ENCODE measurements at regions not wholly inside any gene's neighbourhood (a gene's known extent, or its start where the extent isn't known, plus 50 kb on each side); places are given as distances from the start of the nearest gene placed in this dataset.
A peak's percentile ranks its signal among the peaks of the same experiment; 100 is the strongest.
"Not testable (repeated sequence)": the region's sequence is repeated elsewhere in the genome, so short reads cannot be mapped to it uniquely, and the experiment has no call there.

DNA sequence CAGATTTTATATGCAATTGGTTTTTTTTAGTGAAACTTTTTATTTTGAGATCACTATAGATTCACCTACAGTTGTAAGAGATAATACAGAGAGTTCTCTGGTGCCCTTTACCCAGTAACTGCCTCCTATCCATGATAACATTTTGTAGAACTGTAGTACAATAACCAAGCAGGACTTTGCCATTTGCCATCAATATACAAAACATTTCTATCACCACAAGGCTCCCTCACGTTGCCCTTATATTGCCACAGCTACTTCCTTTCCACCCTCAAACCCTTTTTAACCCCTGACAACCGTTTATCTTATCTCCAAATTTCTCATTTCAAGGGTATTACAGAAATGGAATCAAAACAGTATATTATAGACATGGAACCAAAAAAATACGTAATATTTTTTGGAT is 130.7 kb upstream of the GOLGA6L4 start:
- Histone ChIP-seq H3K27ac (no peak overlapping the region), H3K9me3 (ENCODE audit: low read depth) (no peaks in the 10 kb centered on the region), H3K9me2 (ENCODE audit: insufficient read depth) (no peaks in the 10 kb centered on the region), H3K9ac (no peak overlapping the region), H3K79me2 (ENCODE audit: insufficient read depth) (no peaks in the 10 kb centered on the region), H3K27me3 (replicated peaks; ENCODE audit: insufficient read depth) (0 out of 2 replicates have a peak, but pooled peaks cover 4% of the 10 kb centered on the region), H2AFZ (no peak overlapping the region), H4K20me1 (ENCODE audit: insufficient read depth) (no peaks in the 10 kb centered on the region), H3K36me3 (ENCODE audit: low read depth) (no peaks in the 10 kb centered on the region), H3K4me3 (no peak overlapping the region), H3K4me1 (ENCODE audit: insufficient read depth) (no peaks in the 10 kb centered on the region), H3F3A (ENCODE audit: insufficient read depth) (no peaks in the 10 kb centered on the region), H3K4me2 (ENCODE audit: unreplicated experiment) (no peak overlapping the region)
- WGBS, 2 experiments (ENCODE audit: low coverage in 1 of 2, low lambda C conversion rate in 2 of 2, missing lambda C conversion rate in 2 of 2): 14 to 22% methylated on average over 3 of the region's 3 CpGs
- TF ChIP-seq EZH2phosphoT487 (IDR thresholded peaks at IDR 0.05; ENCODE audit: insufficient read depth, low read depth) (no peak), EZH2 (IDR thresholded peaks at IDR 0.05; ENCODE audit: insufficient read depth, poor library complexity, severe bottlenecking) (no peak)
- no peak for DNase-seq
- in situ Hi-C loops (cut with MboI): no loop called here

DNA sequence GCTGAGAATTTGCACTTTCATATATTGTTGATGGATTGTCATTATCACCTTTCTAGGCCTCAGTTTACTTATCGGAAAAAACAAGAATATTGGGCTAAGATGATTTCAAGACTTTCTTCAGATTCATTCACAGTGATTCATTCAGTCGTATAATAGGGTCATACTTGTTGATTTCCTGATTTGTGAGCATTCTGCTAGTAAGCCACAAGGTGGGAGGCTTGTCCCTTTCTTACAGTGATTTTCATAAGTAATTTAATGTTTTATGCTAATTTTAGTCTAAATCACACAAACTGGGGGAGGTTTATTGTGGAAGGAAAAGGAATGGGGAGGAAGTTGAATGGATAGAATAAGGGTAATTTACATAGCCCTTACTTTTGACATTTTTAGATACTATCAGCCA is 126.8 kb upstream of the GOLGA6L4 start:
- no peaks in the 10 kb centered on the region for H3K36me3 ChIP-seq (ENCODE audit: low read depth)
- H3K9ac ChIP-seq: no peak overlapping the region
- H3K9me3 ChIP-seq (ENCODE audit: low read depth): no peaks in the 10 kb centered on the region
- no peaks in the 10 kb centered on the region for H4K20me1 ChIP-seq (ENCODE audit: insufficient read depth)
- in situ Hi-C loops (cut with MboI): no loop called here
- no peaks in the 10 kb centered on the region for H3F3A ChIP-seq (ENCODE audit: insufficient read depth)
- no peaks in the 10 kb centered on the region for H3K27me3 ChIP-seq (replicated peaks; ENCODE audit: insufficient read depth)
- no peak for TF ChIP-seq EZH2 (IDR thresholded peaks at IDR 0.05; ENCODE audit: insufficient read depth, poor library complexity, severe bottlenecking)
- no peak for TF ChIP-seq EZH2phosphoT487 (IDR thresholded peaks at IDR 0.05; ENCODE audit: insufficient read depth, low read depth)
- 34 to 42% methylated on average over 2 of the region's 2 CpGs for WGBS, 2 experiments (ENCODE audit: low coverage in 1 of 2, low lambda C conversion rate in 2 of 2, missing lambda C conversion rate in 2 of 2)
- no peak overlapping the region for H3K27ac ChIP-seq
- no peaks in the 10 kb centered on the region for H3K79me2 ChIP-seq (ENCODE audit: insufficient read depth)
- no peak overlapping the region for H3K4me2 ChIP-seq (ENCODE audit: unreplicated experiment)
- DNase-seq: peak; percentile 33
- no peak overlapping the region for H2AFZ ChIP-seq
- no peaks in the 10 kb centered on the region for H3K9me2 ChIP-seq (ENCODE audit: insufficient read depth)
- no peak overlapping the region for H3K4me3 ChIP-seq
- H3K4me1 ChIP-seq (ENCODE audit: insufficient read depth): no peaks in the 10 kb centered on the region

DNA sequence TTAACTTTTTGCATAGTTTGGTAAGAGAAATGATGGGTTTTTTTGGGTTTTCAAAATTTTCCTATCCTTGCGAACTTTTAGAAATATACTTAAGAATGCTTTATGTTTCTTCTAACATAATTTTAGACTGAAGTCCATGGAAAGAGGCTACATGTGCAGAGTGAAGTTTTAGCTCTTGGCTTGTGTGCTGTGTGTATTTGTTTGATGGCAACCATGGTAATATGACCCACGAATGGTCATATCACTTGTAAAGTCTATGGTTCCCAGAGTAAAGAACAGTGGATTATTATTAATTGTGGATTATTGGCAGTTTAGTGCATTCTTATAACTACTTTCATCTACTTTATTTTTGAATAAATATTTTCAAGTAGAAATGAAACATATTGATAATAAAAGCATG is 124.0 kb upstream of the GOLGA6L4 start:
- H3K4me3 ChIP-seq: no peak overlapping the region
- no peak for DNase-seq
- no peak for TF ChIP-seq EZH2 (IDR thresholded peaks at IDR 0.05; ENCODE audit: insufficient read depth, poor library complexity, severe bottlenecking)
- no peaks in the 10 kb centered on the region for H3K36me3 ChIP-seq (ENCODE audit: low read depth)
- 33 to 35% methylated on average over 2 of the region's 2 CpGs for WGBS, 2 experiments (ENCODE audit: low coverage in 1 of 2, low lambda C conversion rate in 2 of 2, missing lambda C conversion rate in 2 of 2)
- no peaks in the 10 kb centered on the region for H3K4me1 ChIP-seq (ENCODE audit: insufficient read depth)
- H3F3A ChIP-seq (ENCODE audit: insufficient read depth): no peaks in the 10 kb centered on the region
- H2AFZ ChIP-seq: no peak overlapping the region
- no peaks in the 10 kb centered on the region for H3K79me2 ChIP-seq (ENCODE audit: insufficient read depth)
- H3K9ac ChIP-seq: no peak overlapping the region
- H3K4me2 ChIP-seq (ENCODE audit: unreplicated experiment): no peak overlapping the region
- in situ Hi-C loops (cut with MboI): no loop called here
- H3K9me2 ChIP-seq (ENCODE audit: insufficient read depth): no peaks in the 10 kb centered on the region
- H3K27me3 ChIP-seq (replicated peaks; ENCODE audit: insufficient read depth): no peaks in the 10 kb centered on the region
- no peaks in the 10 kb centered on the region for H4K20me1 ChIP-seq (ENCODE audit: insufficient read depth)
- H3K9me3 ChIP-seq (ENCODE audit: low read depth): no peaks in the 10 kb centered on the region
- H3K27ac ChIP-seq: no peak overlapping the region

DNA sequence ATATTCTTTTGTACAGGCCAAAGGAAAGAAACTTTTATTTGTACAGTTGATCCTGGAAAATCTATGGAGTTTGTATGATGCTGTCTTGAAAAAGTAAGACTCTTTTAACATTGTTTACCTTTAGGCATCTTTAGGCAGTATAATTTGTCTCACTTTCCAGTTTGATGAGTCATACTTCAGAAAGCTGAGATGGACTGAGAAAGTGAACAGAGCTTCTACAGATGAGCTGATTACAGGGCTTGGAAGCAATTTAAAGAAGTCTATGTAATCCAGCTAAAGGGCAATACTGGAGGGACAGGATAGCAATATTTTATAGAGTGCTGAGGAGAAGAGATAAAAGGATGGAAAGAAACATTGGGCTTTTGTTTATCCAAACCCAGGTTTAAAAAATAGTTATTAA is 123.5 kb upstream of the GOLGA6L4 start:
- no peaks in the 10 kb centered on the region for H3K36me3 ChIP-seq (ENCODE audit: low read depth)
- H3K4me1 ChIP-seq (ENCODE audit: insufficient read depth): no peaks in the 10 kb centered on the region
- H4K20me1 ChIP-seq (ENCODE audit: insufficient read depth): no peaks in the 10 kb centered on the region
- H3K9ac ChIP-seq: no peak overlapping the region
- no peak overlapping the region for H2AFZ ChIP-seq
- no peaks in the 10 kb centered on the region for H3K27me3 ChIP-seq (replicated peaks; ENCODE audit: insufficient read depth)
- no peaks in the 10 kb centered on the region for H3K79me2 ChIP-seq (ENCODE audit: insufficient read depth)
- DNase-seq: no peak
- H3K9me3 ChIP-seq (ENCODE audit: low read depth): no peaks in the 10 kb centered on the region
- H3K4me2 ChIP-seq (ENCODE audit: unreplicated experiment): no peak overlapping the region
- TF ChIP-seq EZH2phosphoT487 (IDR thresholded peaks at IDR 0.05; ENCODE audit: insufficient read depth, low read depth) (no peak), EZH2 (IDR thresholded peaks at IDR 0.05; ENCODE audit: insufficient read depth, poor library complexity, severe bottlenecking) (no peak)
- no peaks in the 10 kb centered on the region for H3K9me2 ChIP-seq (ENCODE audit: insufficient read depth)
- in situ Hi-C loops (cut with MboI): no loop called here
- H3K27ac ChIP-seq: no peak overlapping the region
- no peaks in the 10 kb centered on the region for H3F3A ChIP-seq (ENCODE audit: insufficient read depth)
- no peak overlapping the region for H3K4me3 ChIP-seq

DNA sequence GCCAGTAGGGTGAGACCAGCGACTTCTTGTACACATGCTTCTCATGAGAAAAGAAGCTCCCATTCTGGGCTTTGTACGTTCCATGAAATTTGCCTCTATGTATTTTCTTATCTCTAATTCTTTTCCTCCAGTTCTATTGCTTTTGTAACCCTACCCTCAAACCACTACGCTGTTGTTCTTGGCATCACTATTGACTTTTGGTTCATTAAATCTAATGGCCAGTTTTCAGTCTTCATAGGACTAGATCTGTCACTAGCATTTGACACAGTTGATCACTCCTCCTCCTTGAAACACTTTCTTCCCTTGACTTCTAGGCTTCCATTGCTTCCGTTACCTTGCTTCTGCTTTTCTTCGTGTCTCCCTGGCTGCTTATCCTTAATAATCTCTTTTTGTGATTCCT is 121.7 kb upstream of the GOLGA6L4 start:
- H2AFZ ChIP-seq: no peak overlapping the region
- no peaks in the 10 kb centered on the region for H3F3A ChIP-seq (ENCODE audit: insufficient read depth)
- TF ChIP-seq EZH2 (IDR thresholded peaks at IDR 0.05; ENCODE audit: insufficient read depth, poor library complexity, severe bottlenecking): no peak
- no peak for TF ChIP-seq EZH2phosphoT487 (IDR thresholded peaks at IDR 0.05; ENCODE audit: insufficient read depth, low read depth)
- H3K4me3 ChIP-seq: no peak overlapping the region
- no peaks in the 10 kb centered on the region for H3K9me2 ChIP-seq (ENCODE audit: insufficient read depth)
- no peaks in the 10 kb centered on the region for H3K36me3 ChIP-seq (ENCODE audit: low read depth)
- no peak overlapping the region for H3K27ac ChIP-seq
- H3K4me1 ChIP-seq (ENCODE audit: insufficient read depth): no peaks in the 10 kb centered on the region
- H3K79me2 ChIP-seq (ENCODE audit: insufficient read depth): no peaks in the 10 kb centered on the region
- no peak overlapping the region for H3K9ac ChIP-seq
- DNase-seq: no peak
- no peaks in the 10 kb centered on the region; the same call in 1 of the 2 replicates for H3K27me3 ChIP-seq (replicated peaks; ENCODE audit: insufficient read depth)
- H3K9me3 ChIP-seq (ENCODE audit: low read depth): no peaks in the 10 kb centered on the region
- H3K4me2 ChIP-seq (ENCODE audit: unreplicated experiment): no peak overlapping the region
- H4K20me1 ChIP-seq (ENCODE audit: insufficient read depth): no peaks in the 10 kb centered on the region
- in situ Hi-C loops (cut with MboI): no loop called here
- WGBS, 2 experiments (ENCODE audit: low coverage in 1 of 2, low lambda C conversion rate in 2 of 2, missing lambda C conversion rate in 2 of 2): 44 to 48% methylated on average over 5 of the region's 5 CpGs

DNA sequence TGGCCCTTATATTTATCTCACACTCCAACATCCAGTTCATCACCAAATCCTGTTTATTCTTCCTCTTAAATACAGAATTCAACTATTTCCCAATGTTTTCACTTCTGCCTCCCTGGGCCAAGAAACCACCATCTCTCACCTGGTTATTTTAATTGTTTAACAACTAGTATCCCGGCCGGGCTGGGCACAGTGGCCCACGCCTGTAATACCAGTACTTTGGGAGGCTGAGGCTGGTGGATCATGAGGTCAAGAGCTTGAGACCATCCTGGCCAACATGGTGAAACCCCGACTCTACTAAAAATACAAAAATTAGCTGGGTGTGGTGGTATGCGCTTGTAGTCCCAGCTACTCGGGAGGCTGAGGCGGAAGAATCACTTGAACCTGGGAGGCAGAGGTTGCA is 120.9 kb upstream of the GOLGA6L4 start:
- H3K9me3 ChIP-seq (ENCODE audit: low read depth); H3K9me2 ChIP-seq (ENCODE audit: insufficient read depth); H3K27me3 ChIP-seq (replicated peaks; ENCODE audit: insufficient read depth); H3K79me2 ChIP-seq (ENCODE audit: insufficient read depth); H3K4me1 ChIP-seq (ENCODE audit: insufficient read depth); H2AFZ ChIP-seq; H3K27ac ChIP-seq; DNase-seq; H3K36me3 ChIP-seq (ENCODE audit: low read depth); in situ Hi-C loops (cut with MboI); H3K4me3 ChIP-seq; H4K20me1 ChIP-seq (ENCODE audit: insufficient read depth); H3K9ac ChIP-seq; H3K4me2 ChIP-seq (ENCODE audit: unreplicated experiment); H3F3A ChIP-seq (ENCODE audit: insufficient read depth): not testable (repeated sequence)
- 69% methylated on average over 5 to 7 of the region's 7 CpGs for WGBS, 2 experiments (ENCODE audit: low coverage in 1 of 2, low lambda C conversion rate in 2 of 2, missing lambda C conversion rate in 2 of 2)

DNA sequence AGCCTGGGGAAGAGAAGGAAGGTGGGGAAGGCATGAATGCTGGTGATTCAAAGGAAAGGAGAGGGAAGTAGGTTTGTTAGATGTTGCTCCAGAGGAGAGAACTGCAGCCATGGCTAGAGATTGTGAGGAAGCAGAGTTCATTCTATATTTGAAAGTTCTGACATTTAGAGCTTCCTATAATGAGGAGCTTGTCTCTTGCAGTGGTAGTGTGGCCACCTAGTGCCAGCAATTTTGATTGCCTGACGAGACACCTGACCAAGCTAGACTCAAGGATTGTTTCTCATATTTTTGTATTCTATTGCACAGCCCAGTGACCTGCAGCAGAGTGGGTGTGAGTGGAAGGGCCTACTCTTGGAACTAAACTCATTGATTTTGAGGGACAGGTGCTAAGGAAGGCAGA is 116.2 kb upstream of the GOLGA6L4 start:
- H3K27ac ChIP-seq; H3K9ac ChIP-seq; H4K20me1 ChIP-seq (ENCODE audit: insufficient read depth); in situ Hi-C loops (cut with MboI); H3F3A ChIP-seq (ENCODE audit: insufficient read depth); H3K79me2 ChIP-seq (ENCODE audit: insufficient read depth); H3K4me1 ChIP-seq (ENCODE audit: insufficient read depth); H3K4me3 ChIP-seq; DNase-seq; H2AFZ ChIP-seq; H3K36me3 ChIP-seq (ENCODE audit: low read depth); H3K4me2 ChIP-seq (ENCODE audit: unreplicated experiment); H3K9me2 ChIP-seq (ENCODE audit: insufficient read depth); H3K9me3 ChIP-seq (ENCODE audit: low read depth): not testable (repeated sequence)
- WGBS, 2 experiments (ENCODE audit: low coverage in 1 of 2, low lambda C conversion rate in 2 of 2, missing lambda C conversion rate in 2 of 2): 12 to 24% methylated on average over 1 of the region's 1 CpG
- H3K27me3 ChIP-seq (replicated peaks; ENCODE audit: insufficient read depth): peaks cover 18% of the 10 kb centered on the region
